Thoracic aorta (tissue), 2 donors: ENCODE measurements at regions not wholly inside any gene's neighbourhood (a gene's known extent, or its start where the extent isn't known, plus 50 kb on each side); places are given as distances from the start of the nearest gene placed in this dataset.

Experiments used
- ATAC-seq: fragments of 150-250 bp; one replicate; pipeline ENCODE4 v1.8.0; 2017; ENCODE audit warnings: low read depth; ENCODE audit not compliant: insufficient number of reproducible peaks, low FRiP score
- DNase-seq: peaks from one replicate; pipeline ENCODE4 v3.0.0-alpha.2; 2020; ENCODE audit warnings: low spot score
- H3K27ac ChIP-seq, 2 donors: fragments of 200-600 bp; sonication (generic); 1 replicate in 1 of 2; 2 replicates in 1 of 2; pipeline ENCODE4 v1.5.1; 2016; ENCODE audit warnings: mild to moderate bottlenecking in 2 of 2, moderate library complexity in 2 of 2
- H3K27me3 ChIP-seq: fragments of 200-600 bp; sonication (generic); replicated peaks from 2 replicates; pipeline ENCODE4 v1.6.0; 2016; ENCODE audit warnings: mild to moderate bottlenecking; ENCODE audit not compliant: insufficient read depth
- H3K36me3 ChIP-seq: fragments of 200-600 bp; sonication (generic); one replicate; pipeline ENCODE4 v1.5.1; 2016
- H3K4me1 ChIP-seq, 2 donors: fragments of 200-600 bp; sonication (generic); 1 replicate in 1 of 2; 2 replicates in 1 of 2; pipeline versions ENCODE4 v1.5.1 to v1.6.0; 2016; ENCODE audit warnings: low read depth in 2 of 2, mild to moderate bottlenecking in 1 of 2; ENCODE audit not compliant: control insufficient read depth in 1 of 2
- H3K4me3 ChIP-seq: fragments of 200-600 bp; sonication (generic); 2 replicates; pipeline ENCODE4 v1.5.1; 2016; ENCODE audit warnings: mild to moderate bottlenecking
- H3K9me3 ChIP-seq: fragments of 200-600 bp; sonication (generic); 2 replicates; pipeline ENCODE4 v1.5.1; 2016
- CTCF ChIP-seq: fragments of 200-600 bp; sonication (generic); IDR thresholded peaks from one replicate; pipeline ENCODE4 v1.5.1; 2019; ENCODE audit warnings: antibody characterized with exemption

- Histone ChIP-seq H3K27me3 (no peaks in the 10 kb centered on the region), H3K36me3 (no peaks in the 10 kb centered on the region), H3K4me1 (no peaks in the 10 kb centered on the region), H3K9me3 (no peaks in the 10 kb centered on the region), H3K27ac (no peak overlapping the region), H3K4me3 (no peak overlapping the region)
- DNase-seq (no peak), ATAC-seq (no peak)
- TF ChIP-seq CTCF, result no peak
Observed at GRCh38 chr5:155068616-155069100, 55.1 kb downstream of the KIF4B start.

- Histone ChIP-seq H3K4me1 (no peaks in the 10 kb centered on the region), H3K27me3 (no peaks in the 10 kb centered on the region), H3K27ac (no peak overlapping the region), H3K4me3 (no peak overlapping the region), H3K9me3 (no peaks in the 10 kb centered on the region), H3K36me3 (no peaks in the 10 kb centered on the region)
- DNase-seq, result no peak
- ATAC-seq, result no peak
- TF ChIP-seq CTCF, result no peak
Observed at GRCh38 chr5:155069961-155070360, 56.4 kb downstream of the KIF4B start.

GRCh38 chr5:155070781-155071180, 57.2 kb downstream of the KIF4B start:
- Histone ChIP-seq H3K4me3 (no peak overlapping the region), H3K27ac (no peak overlapping the region), H3K9me3 (no peaks in the 10 kb centered on the region), H3K36me3 (no peaks in the 10 kb centered on the region), H3K27me3 (no peaks in the 10 kb centered on the region), H3K4me1 (no peaks in the 10 kb centered on the region)
- ATAC-seq (no peak), DNase-seq (no peak)
- no peak for TF ChIP-seq CTCF

- TF ChIP-seq CTCF, result no peak
- ATAC-seq (no peak), DNase-seq (no peak)
- Histone ChIP-seq H3K9me3 (no peaks in the 10 kb centered on the region), H3K27ac (no peak overlapping the region), H3K4me1 (no peaks in the 10 kb centered on the region), H3K4me3 (no peak overlapping the region), H3K36me3 (no peaks in the 10 kb centered on the region), H3K27me3 (no peaks in the 10 kb centered on the region)
Observed at GRCh38 chr5:155076379-155076778, 62.8 kb downstream of the KIF4B start.

- H3K4me1 ChIP-seq, result no peaks in the 10 kb centered on the region
- ATAC-seq (no peak), DNase-seq (no peak)
- no peaks in the 10 kb centered on the region for H3K27me3 ChIP-seq
- no peak overlapping the region for H3K27ac ChIP-seq
- no peaks in the 10 kb centered on the region for H3K36me3 ChIP-seq
- H3K4me3 ChIP-seq, result no peak overlapping the region
- H3K9me3 ChIP-seq, result no peaks in the 10 kb centered on the region
- TF ChIP-seq CTCF, result no peak
Observed at GRCh38 chr5:155079698-155080097, 66.1 kb downstream of the KIF4B start.
